T1000 (cell line): ENCODE measurements at regions not wholly inside any gene's neighbourhood (a gene's known extent, or its start where the extent isn't known, plus 50 kb on each side); places are given as distances from the start of the nearest gene placed in this dataset.

Experiments
- DNase-seq: peaks from one replicate; lab custom pipeline; 2025; ENCODE audit warnings: mixed read lengths; lab: John Stamatoyannopoulos, UW

DNA sequence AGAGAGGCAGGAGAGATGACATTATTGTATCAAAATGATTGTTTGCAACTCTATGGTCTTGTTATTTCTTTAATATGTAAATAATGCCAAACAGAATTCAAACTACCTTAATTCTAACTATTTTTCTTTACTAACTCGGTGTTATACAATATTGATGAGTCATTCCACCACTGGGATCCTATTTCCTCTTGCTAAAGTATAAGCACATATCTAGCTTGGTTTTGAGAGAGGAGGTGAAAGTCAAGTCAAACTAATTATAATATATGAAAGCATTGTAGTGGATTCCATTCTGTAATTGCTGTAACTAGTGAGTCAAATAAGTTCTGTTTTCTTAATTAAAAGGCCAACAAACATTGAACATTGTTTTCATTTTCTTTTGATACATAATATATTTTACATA, 837.6 kb downstream of the PDHA2 start:
- DNase-seq = no peak

DNA sequence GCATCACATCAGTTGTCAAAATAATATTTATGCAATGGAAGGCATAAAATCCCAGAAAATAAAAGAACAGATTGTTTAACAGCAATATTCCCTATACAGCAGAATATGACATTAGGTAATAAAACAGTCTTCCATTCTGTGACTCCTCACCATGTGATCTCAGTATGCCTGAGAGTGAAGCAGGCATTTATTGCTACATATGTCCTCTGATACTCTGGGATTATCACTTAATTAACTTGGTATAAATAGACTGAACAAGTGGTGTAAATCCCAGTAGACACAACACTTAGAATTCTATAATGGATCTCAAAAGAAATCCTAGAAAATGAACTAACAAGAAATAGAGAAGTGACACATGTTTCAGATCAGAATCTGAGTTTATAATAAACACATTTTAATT, 841.3 kb downstream of the PDHA2 start:
- DNase-seq = no peak

DNA sequence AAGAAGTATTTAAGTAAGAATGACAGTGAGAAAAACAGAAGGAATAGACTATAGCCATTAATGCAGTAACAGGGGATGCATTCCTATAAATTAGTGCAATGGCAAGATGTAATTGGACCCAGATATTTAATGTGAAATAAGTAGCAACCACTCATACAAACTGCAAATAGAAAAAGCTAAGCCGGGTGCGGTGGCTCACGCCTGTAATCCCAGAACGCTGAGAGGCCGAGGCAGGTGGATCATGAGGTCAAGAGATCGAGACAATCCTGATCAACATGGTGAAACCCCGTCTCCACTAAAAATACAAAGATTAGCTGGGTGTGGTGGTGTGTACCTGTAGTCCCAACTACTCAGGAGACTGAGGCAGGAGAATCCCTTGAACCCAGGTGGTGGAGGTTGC, 845.8 kb downstream of the PDHA2 start:
- DNase-seq = no peak

DNA sequence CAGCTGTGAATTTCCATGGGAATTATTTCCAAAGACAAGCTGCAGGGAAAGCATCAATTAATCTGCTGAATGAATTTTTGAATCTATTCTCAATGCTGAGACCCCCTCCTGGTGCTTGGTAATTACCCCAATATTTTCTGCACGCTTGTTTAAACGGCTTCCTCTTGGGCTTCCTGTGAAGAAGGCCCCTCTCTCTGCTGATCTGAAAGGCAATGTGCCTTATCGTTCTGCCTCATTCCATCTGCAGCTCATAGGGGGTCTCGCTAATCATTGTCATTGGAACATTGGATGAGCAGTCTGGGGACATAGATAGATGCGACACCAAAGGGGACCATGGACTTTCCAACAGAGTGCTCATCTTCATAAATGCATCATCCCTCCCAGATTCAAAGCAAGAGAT, 851.6 kb downstream of the PDHA2 start:
- no peak for DNase-seq

DNA sequence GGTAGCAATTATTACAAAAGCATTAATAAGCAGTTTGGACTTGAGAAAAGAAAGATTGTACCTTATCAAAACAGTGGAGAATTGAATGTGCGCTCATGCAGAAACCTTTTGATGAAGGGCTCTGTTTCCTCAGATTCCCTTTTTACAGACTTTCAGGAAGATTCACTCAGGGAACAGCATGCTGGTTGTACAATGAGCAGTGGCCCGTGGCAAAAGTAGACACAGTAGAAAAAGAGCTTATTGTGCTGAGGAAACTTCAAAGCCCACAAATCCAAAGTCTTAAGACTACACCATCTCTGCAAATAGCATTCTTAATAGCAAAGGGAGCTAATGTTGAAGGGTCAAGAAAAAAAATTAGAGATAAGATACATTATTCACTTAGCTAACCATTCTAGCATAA, 858.9 kb downstream of the PDHA2 start:
- no peak for DNase-seq

- no peak for DNase-seq
Observed at GRCh38 chr4:96703265-96703664, 863.4 kb downstream of the PDHA2 start.

- no peak for DNase-seq
Observed at GRCh38 chr4:96708766-96709165, 868.9 kb downstream of the PDHA2 start.

DNA sequence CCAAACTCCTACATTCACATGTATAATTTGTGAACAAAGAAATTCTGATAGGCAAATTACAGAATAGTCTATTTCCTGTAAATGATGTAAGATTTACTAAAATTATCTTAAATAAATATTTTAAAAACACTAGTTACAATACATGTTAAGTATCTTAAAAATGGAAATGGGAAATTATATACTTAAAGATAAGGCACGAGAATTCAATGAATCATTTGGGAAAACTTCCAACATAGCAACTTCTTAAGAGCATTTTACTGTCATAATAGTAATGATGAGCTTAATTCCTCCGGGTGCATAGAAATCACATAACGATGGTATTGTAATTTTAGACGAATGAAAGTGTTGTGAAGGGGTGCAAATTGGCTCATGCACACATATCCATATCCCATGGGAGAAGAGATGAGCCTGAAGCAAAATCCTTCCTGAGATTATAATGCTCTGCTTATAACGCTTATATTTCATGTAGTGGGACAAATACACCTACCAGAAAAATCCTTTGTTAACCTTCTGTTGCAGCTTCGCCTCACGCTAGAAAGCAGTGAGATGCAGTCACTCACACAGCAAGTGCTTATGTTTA, 873.5 kb downstream of the PDHA2 start:
- no peak for DNase-seq

DNA sequence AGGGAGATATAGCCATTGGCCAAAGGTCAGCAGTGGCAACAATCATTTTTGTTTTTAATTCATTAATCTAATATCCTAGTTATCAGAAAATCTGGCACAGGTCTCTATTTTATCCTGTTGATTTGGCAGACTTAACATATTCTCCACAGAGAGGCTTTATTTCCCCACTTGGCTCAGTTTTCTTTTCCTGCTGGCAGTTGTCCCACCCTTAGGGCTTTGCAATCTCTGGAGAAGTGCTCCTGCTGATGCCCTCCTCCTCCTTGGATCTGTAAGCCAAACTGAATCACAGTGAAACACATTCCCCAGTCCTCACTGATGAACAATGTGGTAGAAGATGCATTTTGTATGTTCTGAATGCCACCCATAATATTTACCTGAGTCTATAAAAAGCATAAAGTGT, 889.7 kb downstream of the PDHA2 start:
- DNase-seq = no peak

GRCh38 chr4:96730432-96730831, 890.5 kb downstream of the PDHA2 start:
- DNase-seq = no peak

- DNase-seq = no peak
Observed at GRCh38 chr4:96736352-96736889, 896.5 kb downstream of the PDHA2 start.

- no peak for DNase-seq
Observed at GRCh38 chr4:96739101-96739500, 899.2 kb downstream of the PDHA2 start.

GRCh38 chr4:96742332-96743014, 902.6 kb downstream of the PDHA2 start:
- no peak for DNase-seq

DNA sequence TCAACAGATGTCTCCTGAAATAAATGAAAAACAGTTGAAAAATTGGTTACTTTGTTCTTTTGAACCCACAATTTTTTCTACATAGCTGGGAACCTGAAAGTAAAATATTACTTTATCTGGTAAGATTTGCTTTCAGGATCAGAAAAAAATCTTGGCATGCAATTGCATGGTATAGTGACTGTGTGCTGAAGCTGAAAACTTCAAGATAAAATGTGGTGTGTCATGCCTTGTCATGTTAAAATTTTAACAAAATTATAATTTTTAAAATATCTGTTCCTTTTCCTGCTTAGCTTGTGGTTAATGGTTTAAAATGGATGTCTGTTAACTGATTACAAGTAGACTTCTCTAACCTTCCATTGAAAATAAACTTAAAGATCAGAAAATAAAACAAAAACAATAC, 904.8 kb downstream of the PDHA2 start:
- no peak for DNase-seq

DNA sequence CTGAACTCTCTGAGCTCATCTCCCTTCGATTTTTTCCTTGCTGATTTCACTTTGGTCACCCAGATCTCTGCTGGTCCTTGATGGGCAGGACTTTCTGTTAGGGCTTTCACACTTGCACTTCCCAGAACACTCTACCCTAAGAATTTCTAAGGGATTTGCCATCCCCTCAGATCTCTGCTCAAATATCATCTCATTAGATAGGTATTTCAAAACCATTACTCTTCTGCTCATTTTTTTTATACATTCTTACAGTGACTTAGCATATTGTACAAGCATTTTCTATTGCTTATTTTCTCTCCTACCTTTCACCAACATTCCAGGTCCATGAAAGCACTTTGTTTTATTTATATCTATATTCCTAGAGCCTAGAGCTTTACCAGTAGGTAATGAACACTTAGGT, 913.3 kb downstream of the PDHA2 start:
- DNase-seq = no peak

DNA sequence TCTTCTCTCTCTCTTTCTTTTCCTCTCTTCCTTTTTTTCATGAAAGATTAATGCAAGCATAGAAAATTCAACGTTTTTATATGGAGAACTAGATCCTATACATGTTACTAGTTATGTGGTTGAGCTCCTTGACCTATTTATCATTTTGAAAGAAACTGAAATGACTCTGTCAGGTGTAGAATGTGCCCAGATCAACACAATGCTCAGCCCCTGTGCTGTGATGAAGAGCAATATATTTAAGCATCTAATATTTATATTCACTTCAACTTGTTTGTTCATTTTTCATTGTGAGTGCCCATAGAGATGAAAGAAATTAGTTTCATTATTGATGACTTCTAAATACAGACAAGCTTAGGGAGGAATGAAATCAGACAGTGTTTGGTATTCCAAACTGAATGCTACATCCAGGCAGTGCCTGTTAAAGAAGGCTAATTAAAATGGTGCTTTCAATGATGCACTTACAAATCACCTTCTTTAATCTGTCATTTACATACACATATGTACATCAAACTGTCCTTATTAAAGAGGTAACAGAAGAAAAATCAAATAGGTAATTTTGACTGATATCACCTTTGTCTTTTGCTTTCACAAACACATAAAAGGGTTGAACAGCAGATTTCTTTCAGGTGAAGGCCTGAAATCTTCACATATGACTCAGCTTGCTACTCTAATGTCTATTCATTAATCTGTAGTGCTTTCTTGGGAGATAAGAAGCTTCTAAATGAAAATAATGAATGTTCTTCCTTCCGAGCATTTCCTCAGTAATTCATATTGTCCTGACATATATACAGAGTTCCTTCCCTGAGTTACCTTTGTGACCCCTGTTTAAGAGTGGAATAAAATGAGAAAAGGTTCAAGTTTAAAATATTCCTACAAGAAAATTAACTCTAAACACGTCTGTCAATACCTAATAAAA, 915.9 kb downstream of the PDHA2 start:
- no peak for DNase-seq

GRCh38 chr4:96756584-96756983, 916.7 kb downstream of the PDHA2 start:
- no peak for DNase-seq

DNA sequence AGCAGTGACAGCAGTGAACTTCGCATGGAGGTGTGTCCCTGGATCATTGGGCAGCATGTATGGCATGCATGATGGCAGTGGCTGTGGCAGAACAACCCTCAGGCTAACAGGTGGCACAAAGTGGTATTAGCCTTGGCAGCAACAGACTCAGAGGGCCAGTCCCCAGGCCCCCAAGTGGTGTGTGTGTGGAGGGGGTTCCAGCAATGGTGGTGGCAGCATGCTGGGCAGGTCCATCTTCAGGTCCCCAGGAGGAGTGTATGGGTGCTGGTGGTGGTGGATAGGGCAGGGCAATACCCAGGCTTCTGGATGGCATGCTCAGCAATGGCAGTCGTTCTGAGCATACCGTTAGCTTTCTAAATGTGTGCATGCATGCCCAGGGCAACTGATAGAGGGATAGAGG, 923.7 kb downstream of the PDHA2 start:
- DNase-seq = no peak

DNA sequence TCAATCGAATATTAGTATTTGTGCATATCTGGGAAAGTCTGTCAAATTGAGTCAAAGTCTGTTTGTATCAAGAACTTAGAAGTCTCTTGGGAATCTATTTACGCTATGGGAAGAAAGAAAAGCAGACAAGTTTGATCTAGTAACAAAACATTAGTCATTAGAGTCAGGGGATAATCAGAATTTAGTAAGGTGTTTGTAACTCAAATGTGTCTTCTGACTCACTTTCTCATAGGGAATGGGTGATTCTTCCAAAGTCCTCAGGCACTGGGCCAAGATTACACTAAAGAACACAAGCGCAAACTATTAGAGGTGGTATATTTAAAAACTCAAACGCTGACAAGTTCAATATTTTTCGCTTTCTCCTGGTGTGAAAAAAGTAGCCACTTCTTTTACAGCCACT, 926.5 kb downstream of the PDHA2 start:
- no peak for DNase-seq

DNA sequence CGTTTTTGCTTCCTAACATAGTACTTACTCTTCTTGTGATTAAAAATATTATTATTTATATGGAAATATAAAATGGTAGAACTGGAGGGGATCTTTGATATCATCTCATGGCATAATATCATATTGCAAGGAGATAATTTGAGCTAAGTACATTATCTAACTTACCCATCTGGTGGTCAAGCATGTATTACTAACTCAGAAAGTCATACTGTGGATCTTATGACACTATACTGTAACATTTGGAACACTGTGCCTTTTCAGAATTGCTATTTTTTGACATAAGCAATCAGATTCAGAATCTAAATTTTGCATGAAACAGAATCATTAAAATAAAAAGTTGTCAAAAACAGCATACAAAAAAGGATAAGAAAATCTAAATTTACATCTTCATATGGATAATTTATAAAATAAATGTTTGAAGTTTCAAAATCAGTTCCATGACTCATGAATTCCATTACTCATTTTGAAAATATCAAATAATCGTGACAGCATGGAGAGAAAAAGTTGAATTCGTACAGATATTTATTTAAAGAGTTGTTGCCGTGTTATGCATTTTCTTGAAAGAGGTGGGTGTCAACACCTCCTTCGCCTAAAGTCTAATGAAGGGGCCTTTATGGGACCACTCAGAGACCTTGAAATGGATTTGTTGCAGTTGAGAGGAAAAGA, 928.1 kb downstream of the PDHA2 start:
- no peak for DNase-seq

DNA sequence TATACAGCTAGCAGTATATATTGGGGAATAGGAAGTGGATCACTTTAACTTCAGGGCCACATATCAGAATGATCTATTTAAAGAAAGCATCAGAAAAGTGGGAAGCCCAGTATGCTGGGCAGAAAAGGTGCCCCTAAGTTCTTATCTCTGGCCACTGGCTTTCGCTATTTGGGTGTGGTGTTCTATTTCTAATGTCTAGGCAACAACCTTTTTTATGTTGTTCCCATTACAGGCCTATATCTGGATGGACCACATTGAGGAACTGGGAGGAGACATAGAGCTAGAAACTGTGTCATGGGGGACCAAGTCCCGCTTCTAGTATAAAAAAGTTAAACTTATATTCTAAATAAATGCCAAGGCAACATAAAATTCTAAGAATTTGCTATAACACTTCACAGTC, 935.6 kb downstream of the PDHA2 start:
- no peak for DNase-seq

DNA sequence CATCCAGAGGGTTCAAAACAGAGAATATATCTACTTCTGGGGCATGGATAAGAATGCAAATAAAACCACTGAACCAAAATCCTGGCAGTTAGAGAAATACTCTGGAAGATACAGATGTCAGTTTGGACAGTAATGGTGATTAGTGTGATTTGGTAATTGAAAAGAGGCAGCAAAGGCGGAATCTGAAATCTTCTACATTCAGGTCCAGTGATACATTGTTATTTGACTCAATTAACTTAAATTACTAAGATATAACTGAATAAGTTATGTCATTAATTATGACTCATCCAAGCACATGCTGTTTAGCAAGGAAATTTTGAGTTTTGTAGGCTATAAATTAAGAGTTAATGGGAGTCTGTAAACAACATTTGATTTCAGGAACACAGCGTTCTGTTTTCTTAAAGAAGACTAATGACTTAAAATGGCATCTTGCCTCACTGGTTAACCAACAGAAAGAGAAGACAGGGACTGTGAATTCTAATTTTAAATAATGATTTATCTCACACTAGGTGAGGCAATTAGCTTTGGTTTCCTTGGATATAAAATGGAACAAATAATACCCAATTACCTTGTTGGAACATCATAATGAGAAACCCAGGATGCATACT, 937.1 kb downstream of the PDHA2 start:
- DNase-seq = no peak
